HG03025 (cell line): ENCODE measurements at regions not wholly inside any gene's neighbourhood (a gene's known extent, or its start where the extent isn't known, plus 50 kb on each side); places are given as distances from the start of the nearest gene placed in this dataset.
"Not testable (repeated sequence)": the region's sequence is repeated elsewhere in the genome, so short reads cannot be mapped to it uniquely, and the experiment has no call there.

ENCODE experiments used
- ATAC-seq: cut with Tn5 transposase; IDR thresholded peaks from one replicate; pipeline ENCODE4 v1.9.1; 2021; ENCODE audit warnings: mild to moderate bottlenecking, moderate library complexity; ENCODE audit not compliant: unreplicated experiment, low FRiP score

DNA sequence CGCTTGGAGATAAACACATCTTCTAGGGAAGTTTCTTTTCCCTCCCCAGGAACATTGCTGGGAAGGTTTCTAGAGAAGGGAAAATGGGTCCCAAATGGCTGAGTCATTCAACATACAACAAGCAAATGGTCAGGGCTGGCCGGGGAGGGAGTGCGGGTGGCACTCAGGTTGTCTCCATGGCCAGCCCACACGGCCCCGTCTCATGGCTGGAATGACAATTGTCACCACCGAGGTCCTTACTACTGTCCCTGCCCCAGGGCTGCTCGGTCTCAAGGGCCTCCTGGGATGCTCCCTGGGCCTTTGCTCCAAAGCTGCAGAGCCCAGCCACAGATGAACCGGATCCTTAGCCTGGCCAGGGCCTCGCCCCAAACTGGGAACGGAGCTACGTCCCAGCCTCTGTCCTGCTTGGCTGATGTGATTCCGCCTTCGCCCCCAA, 121.9 kb downstream of the FGF18 start:
- no peak for ATAC-seq

DNA sequence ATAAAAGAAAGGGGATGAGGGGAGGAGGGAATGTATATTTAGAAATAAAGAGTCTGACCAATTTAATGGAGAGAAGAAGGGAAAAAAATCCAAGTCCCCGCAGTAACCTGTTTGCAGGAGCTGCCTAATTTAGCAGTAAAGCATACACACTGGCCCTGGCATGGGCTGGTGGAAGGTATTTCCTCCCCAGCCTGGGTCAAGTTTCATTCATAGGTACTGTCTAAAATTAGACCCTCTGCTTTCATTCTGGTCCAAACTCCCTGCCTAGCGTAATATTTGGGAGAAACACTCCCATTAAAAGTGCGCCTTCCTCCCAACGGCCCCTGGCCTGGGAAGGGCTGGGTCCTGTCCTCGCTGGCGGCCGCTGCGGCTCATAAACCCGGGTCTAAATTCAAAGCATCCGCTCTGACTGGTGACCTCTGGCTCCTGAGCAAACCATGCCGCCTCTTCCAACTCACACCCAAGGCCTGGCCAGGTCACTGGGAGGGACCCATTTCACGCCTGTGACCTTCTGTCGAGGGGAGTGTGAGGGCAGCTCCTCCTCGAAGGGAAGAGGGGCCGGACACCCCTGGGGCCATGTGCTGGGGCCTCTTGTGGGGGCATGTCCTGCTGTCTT, 123.2 kb downstream of the FGF18 start:
- ATAC-seq, result no peak

DNA sequence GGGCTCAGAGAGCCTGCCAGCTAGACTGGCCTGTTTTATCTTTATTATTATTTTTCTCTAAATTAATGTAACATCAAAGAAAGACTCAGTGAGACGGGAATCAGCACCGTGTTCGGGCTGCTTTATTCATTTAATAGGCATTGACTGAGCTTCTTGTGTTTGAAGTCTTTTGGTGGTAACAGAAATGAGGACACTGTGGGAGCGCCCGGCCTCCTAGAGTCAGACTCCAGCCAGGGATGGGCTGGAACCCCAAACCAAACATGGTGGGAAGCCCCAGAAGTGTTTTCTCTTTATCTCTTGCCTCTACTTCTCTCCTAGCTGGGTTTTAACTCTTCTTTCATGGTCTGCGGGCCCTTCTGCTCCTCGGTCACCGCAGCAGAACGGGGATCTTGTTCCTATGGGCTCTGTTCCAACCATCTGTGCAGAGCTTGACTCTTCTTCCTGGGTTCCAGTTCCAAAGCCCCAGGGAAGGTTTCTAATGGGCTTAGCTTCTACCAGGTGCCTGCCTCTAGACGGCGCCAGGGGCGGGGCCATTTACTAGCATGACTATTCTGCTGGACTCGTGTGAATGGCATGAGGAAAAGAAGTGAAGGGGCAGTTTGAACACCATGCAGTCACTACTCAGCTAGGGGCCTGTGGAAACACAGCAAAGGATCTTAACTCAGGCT, 123.8 kb downstream of the FGF18 start:
- no peak for ATAC-seq

DNA sequence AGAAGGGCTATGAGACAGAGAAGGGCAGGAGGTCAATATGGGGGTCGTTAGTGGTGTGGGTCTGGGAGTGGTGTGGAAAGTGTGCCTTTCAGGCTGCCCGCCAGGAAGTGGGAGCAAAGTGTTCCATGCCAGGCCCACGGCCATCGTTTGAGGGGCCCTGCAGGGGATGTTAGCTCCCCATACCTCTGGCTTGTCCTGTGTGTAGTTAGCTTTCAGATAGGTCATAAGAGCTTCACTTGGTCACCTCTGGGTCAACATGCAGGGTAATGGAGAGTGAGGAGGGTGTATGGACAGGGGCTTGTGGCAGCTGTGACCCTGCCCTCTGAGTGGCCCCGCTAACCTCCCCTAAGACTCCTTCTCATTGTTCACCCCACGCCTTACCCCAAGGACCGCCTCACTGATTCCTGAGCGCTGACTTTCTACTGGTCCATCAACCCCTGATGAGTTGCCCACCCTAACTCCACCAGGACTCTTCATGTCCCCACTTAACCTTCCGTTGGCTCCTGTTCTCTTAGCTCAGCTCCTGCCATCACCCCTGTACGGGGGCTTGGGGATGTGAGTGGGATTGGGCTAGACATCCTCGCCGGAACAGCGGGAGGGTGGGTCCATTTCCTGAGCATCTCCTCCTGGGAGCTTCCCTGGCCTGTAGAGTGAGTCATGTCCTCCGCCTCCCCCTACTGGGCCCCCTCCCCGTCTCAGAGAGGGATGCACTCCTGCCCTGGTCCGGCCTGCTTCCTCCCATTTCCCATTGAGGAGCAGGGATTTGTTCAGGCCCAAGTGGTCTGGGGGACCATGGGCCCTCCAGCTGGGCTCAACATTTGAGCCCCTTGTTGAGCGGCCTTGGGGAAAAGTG, 125.7 kb downstream of the FGF18 start:
- ATAC-seq, result no peak

DNA sequence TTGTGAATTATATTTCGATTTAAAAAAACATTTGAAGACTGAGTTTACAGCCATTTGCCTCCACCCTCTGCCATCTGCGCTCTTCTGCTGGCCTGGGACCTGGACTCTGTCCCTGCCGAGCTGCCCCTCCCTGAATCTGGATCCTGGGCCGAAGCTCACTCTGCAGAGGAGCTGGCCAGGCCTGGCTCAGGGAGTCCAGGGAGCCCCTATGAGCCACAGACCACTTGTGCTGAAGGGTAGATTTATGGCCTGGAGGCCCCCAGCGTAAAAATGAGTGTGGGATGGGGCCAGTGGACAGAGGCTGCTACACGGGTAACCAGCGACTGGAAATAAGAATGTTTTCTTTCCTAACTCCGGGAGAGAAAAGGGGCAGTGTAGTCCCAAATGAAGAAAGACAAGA, 129.8 kb downstream of the FGF18 start:
- ATAC-seq, result no peak

DNA sequence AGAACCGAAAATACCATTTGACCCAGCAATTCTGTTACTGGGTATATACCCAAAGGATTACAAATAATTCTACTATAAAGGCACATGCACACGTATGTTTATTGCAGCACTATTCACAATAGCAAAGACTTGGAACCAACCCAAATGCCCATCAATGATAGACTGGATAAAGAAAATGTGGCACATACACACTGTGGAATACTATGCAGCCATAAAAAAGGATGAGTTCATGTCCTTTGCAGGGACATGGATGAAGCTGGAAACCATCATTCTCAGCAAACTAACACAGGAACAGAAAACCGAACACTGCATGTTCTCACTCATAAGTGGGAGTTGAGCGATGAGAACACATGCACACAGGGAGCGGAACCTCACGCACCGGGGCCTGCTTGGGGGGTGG, 134.4 kb downstream of the FGF18 start:
- not testable (repeated sequence) for ATAC-seq

DNA sequence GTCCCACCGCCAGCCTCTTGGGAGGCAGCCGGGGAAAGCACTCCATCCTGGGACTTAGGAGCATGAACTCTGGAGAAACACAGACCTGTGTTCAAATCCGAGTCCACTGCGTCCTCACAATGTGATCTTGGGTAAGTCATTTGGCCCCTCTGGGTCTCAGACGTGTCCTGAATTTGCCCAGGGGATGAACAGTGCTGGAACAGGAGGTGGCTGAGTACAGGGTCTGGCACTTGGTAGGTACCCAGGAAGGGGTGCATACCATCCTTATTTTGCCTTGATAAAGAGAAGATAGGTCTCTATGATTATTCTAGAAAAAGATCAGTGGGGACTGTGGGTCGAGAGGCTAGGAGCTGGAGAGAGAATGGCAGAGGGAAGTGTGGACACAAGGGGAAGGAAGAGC, 135.7 kb downstream of the FGF18 start:
- no peak for ATAC-seq

DNA sequence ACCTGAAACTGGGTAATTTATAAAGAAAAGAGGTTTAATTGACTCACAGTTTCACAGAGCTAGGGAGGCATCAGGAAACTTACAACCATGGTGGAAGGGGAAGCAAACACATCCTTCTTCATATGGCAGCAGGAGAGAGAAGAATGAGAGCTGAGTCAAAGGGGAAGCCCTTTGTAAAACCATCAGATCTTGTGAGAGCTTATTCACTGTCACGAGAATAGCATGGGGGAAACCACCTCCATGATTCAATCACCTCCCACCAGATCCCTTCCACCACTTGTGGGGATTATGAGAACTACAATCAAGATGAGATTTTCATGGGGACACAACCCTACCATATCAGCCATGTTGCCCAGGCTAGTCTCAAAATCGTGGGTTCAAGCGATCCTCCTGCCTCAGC, 143.4 kb downstream of the FGF18 start:
- ATAC-seq, result no peak

DNA sequence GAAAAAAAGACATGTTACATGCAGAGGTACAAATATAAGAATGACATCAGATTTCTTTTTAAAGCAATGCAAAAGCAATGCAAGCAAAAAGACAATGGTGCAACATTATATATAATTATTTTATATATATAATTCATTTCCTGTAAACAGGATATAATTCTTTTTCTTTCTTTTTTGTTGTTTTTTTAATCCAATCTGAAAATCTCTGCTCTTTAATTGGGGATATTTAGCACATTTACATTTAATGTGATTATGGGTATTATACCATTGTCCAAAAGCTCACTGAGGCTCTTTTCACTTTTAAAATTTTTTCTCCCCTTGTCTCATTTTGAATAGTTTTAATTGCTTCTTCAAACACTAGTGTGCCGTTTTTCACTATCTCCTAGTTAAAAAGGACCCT, 148.9 kb downstream of the FGF18 start:
- no peak for ATAC-seq

DNA sequence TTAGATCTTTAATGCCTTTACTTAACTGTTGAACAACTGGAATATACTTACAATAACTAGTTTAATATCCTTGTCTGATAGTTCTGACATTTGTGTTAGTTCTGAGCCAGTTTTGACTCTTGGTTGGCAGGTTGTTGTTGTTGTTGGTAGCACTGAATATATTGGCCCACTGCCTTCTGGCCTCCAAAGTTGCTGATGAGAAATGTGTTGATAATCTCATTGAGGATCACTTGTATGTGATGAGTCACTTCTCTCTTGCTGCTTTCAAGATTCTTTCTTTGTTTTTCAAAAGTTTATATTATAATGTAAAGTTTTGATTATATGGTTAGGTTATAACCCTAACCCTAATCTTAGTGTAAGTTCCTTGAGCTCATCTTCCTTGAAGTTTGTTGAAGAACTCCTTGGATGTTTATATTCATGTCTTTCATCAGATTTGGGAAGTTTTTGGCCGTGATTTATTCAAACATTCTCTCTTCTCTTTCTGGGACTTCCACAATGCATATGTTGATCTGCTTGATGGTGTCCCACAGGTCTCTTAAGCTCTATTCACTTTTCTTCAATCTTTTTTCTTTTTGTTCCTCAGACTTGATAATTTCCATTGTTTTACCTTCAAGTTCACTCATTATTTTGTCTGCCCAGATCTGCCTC, 149.7 kb downstream of the FGF18 start:
- no peak for ATAC-seq

DNA sequence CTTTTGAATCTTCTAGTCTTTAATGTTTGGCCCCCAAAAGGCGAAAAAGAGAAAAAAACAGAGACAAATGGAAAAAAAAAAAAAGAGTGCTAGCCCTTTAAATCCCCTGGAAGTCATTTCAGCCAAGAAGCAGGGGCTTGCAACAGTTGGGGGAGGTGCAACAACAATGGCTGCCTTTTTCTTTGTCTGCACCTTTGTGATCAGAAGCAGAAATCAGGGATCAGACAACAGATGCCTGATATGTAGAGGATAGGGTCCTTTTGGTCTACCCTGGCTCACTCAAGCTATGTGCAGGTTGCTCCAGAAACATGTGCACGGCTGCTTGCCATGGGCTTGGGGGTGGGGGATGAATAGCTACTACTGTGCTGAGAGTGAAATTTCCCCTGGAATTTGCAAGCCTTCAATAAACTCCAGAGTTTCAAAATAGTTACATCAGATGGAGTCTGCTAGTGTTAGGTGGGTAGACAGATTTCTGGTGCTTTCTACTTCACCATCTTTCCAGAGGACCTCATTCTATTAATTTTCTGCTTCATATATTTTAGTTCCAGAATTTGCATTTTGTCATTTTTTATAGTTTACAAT, 150.9 kb downstream of the FGF18 start:
- no peak for ATAC-seq

DNA sequence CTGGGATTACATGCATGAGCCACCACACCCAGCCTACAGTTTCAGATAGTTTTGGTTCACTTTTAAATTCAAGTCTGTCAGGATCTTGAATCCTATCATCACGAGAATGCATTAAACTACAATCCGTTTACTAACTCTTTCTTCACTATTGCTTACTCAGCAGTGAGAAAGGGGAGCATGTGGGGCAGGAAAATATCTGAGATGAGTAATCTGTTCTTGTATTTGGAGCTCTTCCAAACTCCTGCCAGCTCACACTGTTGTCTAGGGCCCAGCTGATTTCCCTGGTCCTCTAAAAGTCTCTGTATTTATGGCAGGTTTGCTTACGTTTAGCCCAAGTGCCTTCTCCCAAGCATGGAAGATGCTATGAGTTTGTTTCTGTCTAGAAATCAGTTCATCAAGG, 152.2 kb downstream of the FGF18 start:
- no peak for ATAC-seq

DNA sequence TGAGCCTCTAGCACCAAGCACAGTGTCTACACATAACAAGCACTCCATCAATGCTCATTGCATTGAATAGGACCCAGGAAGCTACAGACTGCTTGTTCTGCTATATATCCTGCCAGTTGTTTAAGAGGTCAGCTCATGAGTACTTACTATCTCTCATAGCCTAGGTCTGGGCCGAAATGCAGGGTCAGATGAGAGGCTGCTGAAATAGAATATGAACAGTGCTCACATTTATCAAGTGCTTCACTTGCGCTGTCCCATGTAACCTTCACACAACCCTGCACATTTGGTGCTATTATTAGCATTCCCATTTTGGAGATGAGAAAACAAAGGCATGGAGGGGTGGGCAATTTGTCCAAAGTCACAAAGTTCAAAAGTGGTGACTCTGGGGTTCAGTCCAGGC, 153.6 kb downstream of the FGF18 start:
- ATAC-seq, result no peak

DNA sequence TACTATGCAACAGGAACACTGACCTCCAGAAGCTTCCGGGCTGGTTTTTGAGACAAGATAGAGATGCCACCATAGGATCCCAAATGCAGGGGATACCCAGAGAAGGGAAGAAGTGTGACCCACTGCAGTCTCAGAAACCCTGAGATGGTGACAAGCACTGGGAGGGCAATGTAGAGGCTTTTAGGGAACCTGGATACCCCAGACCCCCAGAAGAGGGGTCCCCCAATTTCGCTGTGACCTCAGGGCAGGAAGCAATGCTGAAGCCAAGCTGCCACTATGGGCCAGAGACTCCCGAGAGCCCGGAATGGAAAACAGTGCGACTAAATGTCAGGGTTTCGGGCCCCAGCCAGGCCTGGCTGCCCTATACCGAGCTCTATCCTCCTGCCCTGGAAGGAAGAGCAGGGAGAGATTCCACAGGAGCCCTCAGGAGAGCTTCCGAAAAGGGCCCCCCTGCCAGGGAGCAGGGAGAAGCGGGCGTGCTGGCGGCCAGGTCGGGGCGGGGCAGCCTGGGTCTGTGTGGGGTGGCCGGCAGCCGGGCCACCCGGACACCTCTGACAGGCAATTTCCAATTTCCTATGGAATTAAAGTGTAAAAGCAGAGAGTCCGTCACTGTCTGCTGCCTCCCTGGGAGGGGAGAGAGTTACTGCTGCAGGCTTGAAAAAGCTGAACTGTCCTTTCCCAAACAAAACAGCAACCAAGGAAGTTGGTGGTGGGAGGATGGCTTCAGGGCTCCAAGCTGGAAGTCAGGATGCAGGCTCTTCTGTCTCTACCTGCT, 154.2 kb downstream of the FGF18 start:
- no peak for ATAC-seq

DNA sequence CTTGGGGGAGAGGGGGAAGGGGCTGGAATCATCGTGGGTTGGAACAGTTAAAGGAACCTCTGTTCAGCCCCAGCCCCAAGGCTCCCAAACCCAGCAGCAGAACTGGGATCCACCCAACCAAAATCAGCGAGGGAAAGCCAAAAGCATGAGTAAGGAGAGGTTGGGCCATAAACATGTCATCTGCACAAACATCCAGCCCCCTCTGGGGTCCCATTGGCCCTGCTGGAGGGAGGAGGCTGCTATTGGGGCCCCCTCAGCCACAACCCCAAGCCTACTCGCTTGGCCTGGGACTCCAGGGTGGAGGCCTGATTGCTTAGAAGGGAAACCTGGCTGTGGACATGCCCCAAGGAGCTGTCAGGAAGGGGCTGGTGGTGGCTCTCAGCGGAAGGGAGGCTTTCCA, 154.9 kb downstream of the FGF18 start:
- ATAC-seq, result no peak

DNA sequence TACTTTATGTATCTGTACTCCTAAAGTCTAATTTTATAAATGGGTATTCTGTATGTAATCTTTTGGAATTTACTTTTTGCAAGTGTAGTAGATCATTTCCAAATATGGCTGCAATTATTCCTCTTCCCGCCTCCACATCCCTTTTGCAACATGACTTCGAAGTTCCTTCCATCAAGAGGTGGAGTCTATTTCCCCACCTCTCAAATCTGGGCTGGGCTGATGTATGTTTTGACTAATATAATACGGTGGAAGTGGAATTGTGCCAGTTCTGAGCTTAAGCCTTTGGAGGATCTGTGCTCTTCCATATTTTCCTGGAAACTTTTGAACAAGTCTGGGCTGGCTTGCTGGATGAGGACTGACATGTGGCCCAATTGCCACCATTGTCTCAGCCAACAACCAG, 155.9 kb downstream of the FGF18 start:
- no peak for ATAC-seq

DNA sequence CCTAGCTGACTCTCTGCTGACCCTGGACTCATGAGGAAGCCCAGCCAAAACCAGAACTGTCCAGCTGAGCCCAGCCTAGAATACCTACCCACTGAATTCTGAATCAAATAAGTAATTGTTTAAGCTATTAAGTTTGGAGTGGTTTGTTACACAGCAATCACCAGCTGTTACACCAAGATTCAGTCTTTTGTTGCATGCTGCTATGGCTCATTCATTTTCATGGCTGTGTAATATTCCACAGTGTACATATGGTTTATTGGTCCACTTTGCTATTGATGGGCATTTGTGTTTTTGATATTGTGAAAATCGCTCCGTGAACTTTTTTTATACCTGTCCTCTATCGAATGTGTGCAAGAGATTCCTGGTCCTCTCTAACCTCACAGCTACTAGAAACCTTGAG, 156.4 kb downstream of the FGF18 start:
- no peak for ATAC-seq

DNA sequence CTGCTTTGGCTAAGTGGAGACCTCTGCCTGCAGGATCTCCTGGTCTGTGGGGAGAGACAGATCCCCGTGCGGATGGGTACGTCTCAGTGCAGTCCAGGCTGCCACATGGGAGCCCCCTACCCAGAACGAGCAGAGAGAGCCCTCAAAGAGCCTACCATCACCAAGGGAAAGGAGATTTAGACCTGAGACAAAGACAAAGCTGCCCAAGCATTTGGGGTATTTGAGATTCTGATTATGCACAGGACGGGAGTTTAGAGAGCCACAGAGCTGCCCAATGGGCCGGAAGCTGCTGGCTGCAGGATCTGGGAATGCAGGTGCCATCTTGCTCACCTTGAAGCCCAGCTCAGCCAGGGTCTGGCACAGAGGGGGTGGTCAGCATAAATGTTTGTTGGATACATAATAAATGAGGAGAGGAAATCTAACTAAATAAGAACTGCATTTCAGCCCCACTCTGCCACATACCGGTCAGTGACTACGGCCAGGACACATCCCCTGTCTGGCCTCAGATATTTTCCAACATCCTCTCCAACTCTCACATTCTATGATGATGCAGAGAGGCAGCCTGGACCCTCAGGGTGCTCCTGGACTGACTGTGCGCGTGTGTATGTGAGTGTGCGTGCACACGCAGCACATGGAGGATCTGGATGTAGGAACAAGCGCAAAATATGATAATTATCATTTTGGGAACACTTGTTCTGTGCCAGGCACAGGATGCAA, 157.8 kb downstream of the FGF18 start:
- no peak for ATAC-seq

DNA sequence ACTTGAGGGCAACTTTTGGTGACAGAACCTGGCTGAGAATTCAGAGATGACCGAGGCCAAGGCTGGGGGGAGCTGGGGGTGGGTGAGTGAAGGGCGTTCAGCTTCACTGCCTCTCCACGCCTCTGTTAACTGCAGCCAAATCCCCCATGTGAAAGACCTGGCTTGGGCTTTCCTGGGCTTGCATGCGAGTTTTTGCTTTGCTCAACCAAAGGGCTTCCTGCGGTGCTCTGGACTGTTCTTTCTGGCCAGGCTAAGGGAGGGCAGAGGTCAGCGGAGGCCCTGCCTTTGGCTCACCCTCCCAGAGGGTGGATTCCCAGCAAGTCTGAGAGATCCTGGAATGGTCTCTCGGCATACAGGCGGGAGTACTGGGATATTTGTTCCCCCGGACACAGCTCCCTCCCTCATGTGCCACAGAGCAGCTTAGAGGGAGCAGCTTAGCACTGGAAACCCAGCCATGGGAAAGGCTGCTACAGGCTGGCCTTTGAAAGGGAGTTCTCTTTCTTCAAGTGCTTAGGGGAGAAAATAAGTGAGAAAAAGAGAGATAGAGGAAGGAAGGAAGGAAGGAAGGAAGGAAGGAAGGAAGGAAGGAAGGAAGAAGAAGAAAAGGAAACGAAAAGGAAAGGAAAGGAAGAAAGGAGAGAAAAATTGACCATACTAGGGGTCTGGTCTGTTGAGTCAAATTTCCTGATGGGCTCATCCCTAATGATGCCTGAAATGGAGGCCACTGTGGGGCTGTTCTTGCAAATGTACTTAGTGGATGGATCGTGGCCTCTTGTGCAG, 158.8 kb downstream of the FGF18 start:
- ATAC-seq, result no peak
